ENCODE measurements at regions not wholly inside any gene's neighbourhood (a gene's known extent, or its start where the extent isn't known, plus 50 kb on each side); places are given as distances from the start of the nearest gene placed in this dataset.
A peak's percentile ranks its signal among the peaks of the same experiment; 100 is the strongest.

DNA sequence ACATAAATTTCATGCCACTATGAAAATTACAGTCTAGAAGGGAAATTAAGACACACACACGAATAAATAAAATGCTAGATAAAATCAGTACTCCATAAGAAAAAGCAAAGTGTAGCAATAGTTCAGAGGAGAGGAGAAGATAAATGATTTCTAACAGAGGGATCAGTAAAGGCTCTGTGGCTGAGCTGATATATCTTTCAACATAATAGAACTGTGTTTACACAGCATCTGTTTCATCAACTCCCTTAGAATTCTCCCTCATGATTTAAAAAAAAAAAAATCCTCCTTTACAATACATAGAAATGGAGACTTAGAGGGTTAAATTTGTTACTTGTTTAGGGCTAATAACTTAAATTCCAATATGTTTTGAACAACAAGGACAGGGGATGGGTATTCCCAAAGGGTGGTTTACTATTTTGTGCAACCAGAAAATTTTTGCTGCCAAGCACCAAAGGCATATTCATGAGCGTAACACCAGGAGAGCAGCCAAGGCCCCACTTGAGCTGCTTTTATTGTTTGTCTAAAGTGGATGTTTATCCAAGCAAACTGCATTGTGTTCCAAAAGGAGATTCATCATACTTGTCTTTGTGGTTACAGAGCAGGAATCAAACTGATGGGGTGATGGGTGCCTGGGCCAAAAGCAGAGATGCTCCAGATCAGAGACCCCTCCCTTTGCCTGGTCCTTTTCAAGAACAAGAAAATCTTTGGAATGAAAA, 162.7 kb downstream of the BMP4 start:
- no peaks in the 10 kb centered on the region for H3K9me3 ChIP-seq (ENCODE audit: control insufficient read depth, low read length)
- WGBS, 2 experiments (ENCODE audit: insufficient coverage in 1 of 2, insufficient read length in 1 of 2), result 92 to 97% methylated on average over 1 of the region's 2 CpGs
- Mint-ChIP-seq H3K4me1 (peaks cover 17% of the 10 kb centered on the region), H3K9me3 (no peaks in the 10 kb centered on the region), H3K36me3 (ENCODE audit: low read depth) (no peaks in the 10 kb centered on the region), H3K4me3 (no peak overlapping the region), H3K27ac (no peak overlapping the region), H3K27me3 (ENCODE audit: insufficient read depth) (no peaks in the 10 kb centered on the region)
- no peaks in the 10 kb centered on the region for H3K36me3 ChIP-seq (ENCODE audit: control insufficient read depth, insufficient read depth, low read length)
- H3K9ac ChIP-seq (ENCODE audit: extremely low read depth, low read length, poor library complexity, severe bottlenecking), result no peak overlapping the region
- no peak overlapping the region for H3K4me3 ChIP-seq (ENCODE audit: low read length)
- no peak overlapping the region for H3K27ac ChIP-seq (ENCODE audit: low read depth, low read length)
- no peak for DNase-seq
- TF ChIP-seq, protein P1, sequence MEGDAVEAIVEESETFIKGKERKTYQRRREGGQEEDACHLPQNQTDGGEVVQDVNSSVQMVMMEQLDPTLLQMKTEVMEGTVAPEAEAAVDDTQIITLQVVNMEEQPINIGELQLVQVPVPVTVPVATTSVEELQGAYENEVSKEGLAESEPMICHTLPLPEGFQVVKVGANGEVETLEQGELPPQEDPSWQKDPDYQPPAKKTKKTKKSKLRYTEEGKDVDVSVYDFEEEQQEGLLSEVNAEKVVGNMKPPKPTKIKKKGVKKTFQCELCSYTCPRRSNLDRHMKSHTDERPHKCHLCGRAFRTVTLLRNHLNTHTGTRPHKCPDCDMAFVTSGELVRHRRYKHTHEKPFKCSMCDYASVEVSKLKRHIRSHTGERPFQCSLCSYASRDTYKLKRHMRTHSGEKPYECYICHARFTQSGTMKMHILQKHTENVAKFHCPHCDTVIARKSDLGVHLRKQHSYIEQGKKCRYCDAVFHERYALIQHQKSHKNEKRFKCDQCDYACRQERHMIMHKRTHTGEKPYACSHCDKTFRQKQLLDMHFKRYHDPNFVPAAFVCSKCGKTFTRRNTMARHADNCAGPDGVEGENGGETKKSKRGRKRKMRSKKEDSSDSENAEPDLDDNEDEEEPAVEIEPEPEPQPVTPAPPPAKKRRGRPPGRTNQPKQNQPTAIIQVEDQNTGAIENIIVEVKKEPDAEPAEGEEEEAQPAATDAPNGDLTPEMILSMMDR (conservative IDR thresholded peaks at IDR 0.05), result no peak
- H3K4me1 ChIP-seq (ENCODE audit: control insufficient read depth, insufficient read depth, low read length), result peaks cover 12% of the 10 kb centered on the region
- H3K27me3 ChIP-seq (ENCODE audit: control insufficient read depth, insufficient read depth, low read length, poor library complexity, severe bottlenecking), result no peaks in the 10 kb centered on the region

DNA sequence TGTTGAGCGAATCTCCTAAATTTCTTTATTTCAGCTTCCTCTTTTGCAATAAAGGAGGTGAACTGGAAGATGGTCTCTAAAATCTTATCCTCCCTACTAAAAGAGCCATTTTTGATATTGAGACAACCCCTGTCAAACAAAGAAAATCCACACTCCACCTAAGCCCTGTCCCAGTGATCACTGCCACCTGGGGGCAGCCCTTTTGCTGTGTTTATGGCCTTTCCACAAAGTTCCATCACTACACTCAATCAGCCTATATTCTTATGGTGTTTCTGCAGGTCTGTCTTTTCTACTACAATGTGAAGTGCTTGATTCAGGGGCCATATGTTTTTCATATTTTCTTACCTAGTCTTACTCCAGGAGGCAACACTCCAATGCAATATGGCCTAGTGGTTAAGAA, 163.7 kb downstream of the BMP4 start:
- no peaks in the 10 kb centered on the region for H3K9me3 ChIP-seq (ENCODE audit: control insufficient read depth, low read length)
- 100% methylated on average over 1 of the region's 1 CpG; no CpG with 5 or more reads in 1 of the 2 experiments for WGBS, 2 experiments (ENCODE audit: insufficient coverage in 1 of 2, insufficient read length in 1 of 2)
- H3K4me3 Mint-ChIP-seq, result no peak overlapping the region
- H3K4me1 ChIP-seq (ENCODE audit: control insufficient read depth, insufficient read depth, low read length), result peaks cover 12% of the 10 kb centered on the region
- no peaks in the 10 kb centered on the region for H3K9me3 Mint-ChIP-seq
- H3K27ac Mint-ChIP-seq, result no peak overlapping the region
- peak; percentile 62 for DNase-seq
- no peak overlapping the region for H3K27ac ChIP-seq (ENCODE audit: low read depth, low read length)
- no peaks in the 10 kb centered on the region for H3K27me3 Mint-ChIP-seq (ENCODE audit: insufficient read depth)
- TF ChIP-seq, protein P1 (conservative IDR thresholded peaks at IDR 0.05), result peak; percentile 72
- H3K4me1 Mint-ChIP-seq, result peaks cover 17% of the 10 kb centered on the region
- H3K36me3 ChIP-seq (ENCODE audit: control insufficient read depth, insufficient read depth, low read length), result no peaks in the 10 kb centered on the region
- H3K4me3 ChIP-seq (ENCODE audit: low read length), result no peak overlapping the region
- no peaks in the 10 kb centered on the region for H3K36me3 Mint-ChIP-seq (ENCODE audit: low read depth)
- H3K9ac ChIP-seq (ENCODE audit: extremely low read depth, low read length, poor library complexity, severe bottlenecking), result no peak overlapping the region
- no peaks in the 10 kb centered on the region for H3K27me3 ChIP-seq (ENCODE audit: control insufficient read depth, insufficient read depth, low read length, poor library complexity, severe bottlenecking)

DNA sequence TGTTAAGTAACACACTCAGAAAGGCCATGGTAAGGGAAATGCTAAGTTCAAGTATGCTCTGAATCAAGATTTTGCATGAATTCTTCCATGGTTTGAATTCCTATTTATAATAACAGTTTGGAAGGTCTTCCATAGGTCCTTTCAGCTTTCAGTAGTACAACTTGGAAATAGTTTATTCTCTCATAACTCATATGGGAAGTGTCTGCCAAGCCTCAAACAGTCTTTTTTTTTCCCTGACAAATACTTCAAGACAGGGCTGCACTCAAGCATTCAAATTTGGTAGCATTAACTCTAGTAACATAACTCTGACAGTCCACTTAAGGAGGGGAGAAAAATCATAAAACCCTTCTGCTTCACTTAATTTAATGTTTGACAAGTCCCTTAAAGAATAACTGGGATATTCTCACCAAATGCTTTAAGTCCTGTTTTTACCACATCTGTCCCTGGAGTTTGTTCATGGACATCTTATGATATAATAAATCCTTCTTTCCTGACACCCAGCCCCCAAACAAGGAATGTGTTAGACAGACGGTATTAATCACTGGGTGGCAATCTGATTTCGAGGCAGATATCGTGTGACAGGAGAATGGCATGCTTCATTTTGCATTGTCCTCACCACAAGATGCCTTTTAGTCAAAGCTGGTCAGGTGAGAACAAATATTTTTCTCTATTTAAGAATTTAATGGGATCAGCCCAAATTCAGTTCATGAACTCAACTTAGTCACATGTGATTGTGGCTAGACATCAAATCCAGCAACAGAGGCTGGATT, 165.7 kb downstream of the BMP4 start:
- no peaks in the 10 kb centered on the region for H3K36me3 ChIP-seq (ENCODE audit: control insufficient read depth, insufficient read depth, low read length)
- no peaks in the 10 kb centered on the region for H3K36me3 Mint-ChIP-seq (ENCODE audit: low read depth)
- no peak overlapping the region for H3K4me3 ChIP-seq (ENCODE audit: low read length)
- no peaks in the 10 kb centered on the region for H3K27me3 Mint-ChIP-seq (ENCODE audit: insufficient read depth)
- H3K27ac ChIP-seq (ENCODE audit: low read depth, low read length), result no peak overlapping the region
- no peak overlapping the region for H3K9ac ChIP-seq (ENCODE audit: extremely low read depth, low read length, poor library complexity, severe bottlenecking)
- 73% methylated on average over 3 of the region's 3 CpGs for WGBS, 2 experiments (ENCODE audit: insufficient coverage in 1 of 2, insufficient read length in 1 of 2)
- H3K4me3 Mint-ChIP-seq, result no peak overlapping the region
- peaks cover 17% of the 10 kb centered on the region for H3K4me1 Mint-ChIP-seq
- no peak overlapping the region for H3K27ac Mint-ChIP-seq
- H3K4me1 ChIP-seq (ENCODE audit: control insufficient read depth, insufficient read depth, low read length), result peaks cover 12% of the 10 kb centered on the region
- no peak for DNase-seq
- H3K9me3 ChIP-seq (ENCODE audit: control insufficient read depth, low read length), result peaks cover 1% of the 10 kb centered on the region
- TF ChIP-seq, protein P1 (conservative IDR thresholded peaks at IDR 0.05), result no peak
- no peaks in the 10 kb centered on the region for H3K9me3 Mint-ChIP-seq
- H3K27me3 ChIP-seq (ENCODE audit: control insufficient read depth, insufficient read depth, low read length, poor library complexity, severe bottlenecking), result no peaks in the 10 kb centered on the region
